Thoracic aorta (tissue), 2 donors: ENCODE measurements at regions not wholly inside any gene's neighbourhood (a gene's known extent, or its start where the extent isn't known, plus 50 kb on each side); places are given as distances from the start of the nearest gene placed in this dataset.

Experiments
- ATAC-seq: fragments of 150-250 bp; one replicate; pipeline ENCODE4 v1.8.0; 2017; ENCODE audit warnings: low read depth; ENCODE audit not compliant: insufficient number of reproducible peaks, low FRiP score
- DNase-seq: peaks from one replicate; pipeline ENCODE4 v3.0.0-alpha.2; 2020; ENCODE audit warnings: low spot score
- H3K27ac ChIP-seq, 2 donors: fragments of 200-600 bp; sonication (generic); 1 replicate in 1 of 2; 2 replicates in 1 of 2; pipeline ENCODE4 v1.5.1; 2016; ENCODE audit warnings: mild to moderate bottlenecking in 2 of 2, moderate library complexity in 2 of 2
- H3K27me3 ChIP-seq: fragments of 200-600 bp; sonication (generic); replicated peaks from 2 replicates; pipeline ENCODE4 v1.6.0; 2016; ENCODE audit warnings: mild to moderate bottlenecking; ENCODE audit not compliant: insufficient read depth
- H3K36me3 ChIP-seq: fragments of 200-600 bp; sonication (generic); one replicate; pipeline ENCODE4 v1.5.1; 2016
- H3K4me1 ChIP-seq, 2 donors: fragments of 200-600 bp; sonication (generic); 1 replicate in 1 of 2; 2 replicates in 1 of 2; pipeline versions ENCODE4 v1.5.1 to v1.6.0; 2016; ENCODE audit warnings: low read depth in 2 of 2, mild to moderate bottlenecking in 1 of 2; ENCODE audit not compliant: control insufficient read depth in 1 of 2
- H3K4me3 ChIP-seq: fragments of 200-600 bp; sonication (generic); 2 replicates; pipeline ENCODE4 v1.5.1; 2016; ENCODE audit warnings: mild to moderate bottlenecking
- H3K9me3 ChIP-seq: fragments of 200-600 bp; sonication (generic); 2 replicates; pipeline ENCODE4 v1.5.1; 2016
- TF ChIP-seq, protein P1 (sequence below): fragments of 200-600 bp; sonication (generic); IDR thresholded peaks from one replicate; pipeline ENCODE4 v1.5.1; 2019; ENCODE audit warnings: antibody characterized with exemption

DNA sequence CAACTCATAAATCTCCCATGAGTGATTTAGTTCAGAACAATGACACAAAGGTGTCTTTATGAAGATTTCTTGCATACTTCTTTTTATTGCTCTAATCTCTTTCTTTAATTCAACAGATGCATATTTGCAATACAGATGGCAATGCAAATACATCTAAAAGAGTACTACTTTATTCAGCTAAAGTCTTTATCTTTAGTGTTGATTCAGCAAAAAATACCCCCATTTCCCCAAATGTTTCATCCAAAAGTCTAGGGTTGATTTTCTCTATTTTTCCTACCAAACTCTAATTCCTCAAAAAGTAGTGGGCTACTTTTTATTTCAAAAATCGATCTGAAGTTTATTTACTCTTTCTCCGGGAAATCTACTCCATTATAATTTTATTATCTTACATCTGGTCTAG, 1055.2 kb downstream of the STIM2 start:
- DNase-seq, result no peak
- H3K4me3 ChIP-seq, result no peak overlapping the region
- no peaks in the 10 kb centered on the region for H3K4me1 ChIP-seq
- TF ChIP-seq, protein P1, sequence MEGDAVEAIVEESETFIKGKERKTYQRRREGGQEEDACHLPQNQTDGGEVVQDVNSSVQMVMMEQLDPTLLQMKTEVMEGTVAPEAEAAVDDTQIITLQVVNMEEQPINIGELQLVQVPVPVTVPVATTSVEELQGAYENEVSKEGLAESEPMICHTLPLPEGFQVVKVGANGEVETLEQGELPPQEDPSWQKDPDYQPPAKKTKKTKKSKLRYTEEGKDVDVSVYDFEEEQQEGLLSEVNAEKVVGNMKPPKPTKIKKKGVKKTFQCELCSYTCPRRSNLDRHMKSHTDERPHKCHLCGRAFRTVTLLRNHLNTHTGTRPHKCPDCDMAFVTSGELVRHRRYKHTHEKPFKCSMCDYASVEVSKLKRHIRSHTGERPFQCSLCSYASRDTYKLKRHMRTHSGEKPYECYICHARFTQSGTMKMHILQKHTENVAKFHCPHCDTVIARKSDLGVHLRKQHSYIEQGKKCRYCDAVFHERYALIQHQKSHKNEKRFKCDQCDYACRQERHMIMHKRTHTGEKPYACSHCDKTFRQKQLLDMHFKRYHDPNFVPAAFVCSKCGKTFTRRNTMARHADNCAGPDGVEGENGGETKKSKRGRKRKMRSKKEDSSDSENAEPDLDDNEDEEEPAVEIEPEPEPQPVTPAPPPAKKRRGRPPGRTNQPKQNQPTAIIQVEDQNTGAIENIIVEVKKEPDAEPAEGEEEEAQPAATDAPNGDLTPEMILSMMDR, result no peak
- no peak overlapping the region for H3K27ac ChIP-seq
- no peak for ATAC-seq
- H3K9me3 ChIP-seq, result no peaks in the 10 kb centered on the region
- H3K27me3 ChIP-seq, result no peaks in the 10 kb centered on the region
- no peaks in the 10 kb centered on the region for H3K36me3 ChIP-seq

DNA sequence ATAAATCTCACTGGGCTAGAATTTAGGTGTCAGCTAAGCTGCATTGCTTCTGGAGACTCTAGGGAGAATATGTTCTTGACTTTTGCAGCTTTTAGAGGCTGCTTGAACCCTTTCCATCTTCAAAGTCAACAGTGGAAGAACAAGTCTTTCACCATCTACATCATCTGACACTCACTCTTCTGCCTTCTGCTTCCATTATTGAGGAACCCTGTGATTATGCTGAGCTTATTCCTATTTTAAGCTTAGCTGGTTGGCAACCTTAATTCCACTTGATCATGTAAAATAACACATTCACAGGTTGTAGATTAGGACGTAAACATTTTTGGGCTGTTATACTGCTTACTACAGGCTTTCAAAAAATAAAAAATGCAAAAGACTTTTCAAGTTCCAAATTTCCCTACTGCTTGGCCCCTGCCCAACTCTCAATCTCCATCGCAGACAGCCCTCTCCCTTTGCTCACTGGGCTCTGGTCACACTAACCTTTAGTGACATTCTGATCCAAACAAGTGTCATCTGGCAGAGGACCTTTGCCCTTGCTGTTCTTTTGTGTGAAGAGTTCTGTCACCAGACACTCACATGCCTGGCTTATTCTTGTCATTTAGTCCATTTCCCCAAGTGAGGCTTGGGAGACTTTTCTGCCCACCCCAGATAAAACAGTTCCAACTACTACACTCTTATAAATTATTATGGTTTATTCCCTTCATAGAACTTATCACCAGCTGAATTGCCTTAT, 1056.0 kb downstream of the STIM2 start:
- Histone ChIP-seq H3K27ac (no peak overlapping the region), H3K36me3 (no peaks in the 10 kb centered on the region), H3K9me3 (no peaks in the 10 kb centered on the region), H3K4me3 (no peak overlapping the region), H3K27me3 (no peaks in the 10 kb centered on the region), H3K4me1 (no peaks in the 10 kb centered on the region)
- DNase-seq, result no peak
- TF ChIP-seq, protein P1, result no peak
- no peak for ATAC-seq

DNA sequence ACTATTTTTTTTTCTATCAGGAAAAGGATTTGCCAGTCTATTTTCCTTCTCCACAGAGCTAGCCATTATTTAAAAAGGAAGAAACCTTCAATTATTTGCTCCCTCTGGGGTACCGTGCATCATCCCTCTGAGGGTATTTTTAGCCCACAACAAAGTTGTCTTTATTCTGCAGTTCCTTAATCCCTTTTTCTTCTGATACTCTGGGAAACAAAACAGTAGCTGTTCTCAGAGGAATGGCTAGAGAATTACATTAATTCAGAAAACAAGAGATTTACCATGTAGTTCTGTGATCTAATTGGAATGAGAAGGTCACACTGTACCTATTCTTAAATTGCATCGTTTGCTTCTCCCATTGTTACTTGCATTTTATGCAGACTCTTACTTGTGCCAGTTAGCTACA, 1056.7 kb downstream of the STIM2 start:
- no peaks in the 10 kb centered on the region for H3K9me3 ChIP-seq
- H3K27ac ChIP-seq, result no peak overlapping the region
- ATAC-seq (no peak), DNase-seq (no peak)
- H3K36me3 ChIP-seq, result no peaks in the 10 kb centered on the region
- no peak overlapping the region for H3K4me3 ChIP-seq
- no peaks in the 10 kb centered on the region for H3K4me1 ChIP-seq
- TF ChIP-seq, protein P1, result no peak
- H3K27me3 ChIP-seq, result no peaks in the 10 kb centered on the region

DNA sequence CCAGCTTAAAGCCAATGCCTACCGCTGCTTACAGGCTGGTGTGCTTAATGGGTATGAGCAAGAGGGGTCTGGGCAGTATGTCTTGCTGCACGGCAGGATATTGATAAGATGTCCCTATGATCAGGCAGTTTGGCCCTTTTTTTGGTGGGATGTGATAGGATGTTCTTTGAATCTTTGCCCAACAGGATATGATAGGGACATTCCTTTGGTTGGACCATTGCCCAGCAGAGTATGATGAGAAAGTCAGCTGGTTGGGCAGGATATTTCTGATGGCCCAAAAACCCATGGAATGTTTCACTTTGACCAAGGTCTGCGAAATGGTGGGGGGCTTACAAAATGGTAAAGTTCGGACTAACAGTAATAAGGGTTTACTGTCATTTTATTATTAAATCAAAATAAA, 1060.6 kb downstream of the STIM2 start:
- Histone ChIP-seq H3K9me3 (no peaks in the 10 kb centered on the region), H3K4me3 (no peak overlapping the region), H3K27ac (no peak overlapping the region), H3K36me3 (no peaks in the 10 kb centered on the region), H3K4me1 (no peaks in the 10 kb centered on the region), H3K27me3 (no peaks in the 10 kb centered on the region)
- DNase-seq (no peak), ATAC-seq (no peak)
- TF ChIP-seq, protein P1, result no peak

DNA sequence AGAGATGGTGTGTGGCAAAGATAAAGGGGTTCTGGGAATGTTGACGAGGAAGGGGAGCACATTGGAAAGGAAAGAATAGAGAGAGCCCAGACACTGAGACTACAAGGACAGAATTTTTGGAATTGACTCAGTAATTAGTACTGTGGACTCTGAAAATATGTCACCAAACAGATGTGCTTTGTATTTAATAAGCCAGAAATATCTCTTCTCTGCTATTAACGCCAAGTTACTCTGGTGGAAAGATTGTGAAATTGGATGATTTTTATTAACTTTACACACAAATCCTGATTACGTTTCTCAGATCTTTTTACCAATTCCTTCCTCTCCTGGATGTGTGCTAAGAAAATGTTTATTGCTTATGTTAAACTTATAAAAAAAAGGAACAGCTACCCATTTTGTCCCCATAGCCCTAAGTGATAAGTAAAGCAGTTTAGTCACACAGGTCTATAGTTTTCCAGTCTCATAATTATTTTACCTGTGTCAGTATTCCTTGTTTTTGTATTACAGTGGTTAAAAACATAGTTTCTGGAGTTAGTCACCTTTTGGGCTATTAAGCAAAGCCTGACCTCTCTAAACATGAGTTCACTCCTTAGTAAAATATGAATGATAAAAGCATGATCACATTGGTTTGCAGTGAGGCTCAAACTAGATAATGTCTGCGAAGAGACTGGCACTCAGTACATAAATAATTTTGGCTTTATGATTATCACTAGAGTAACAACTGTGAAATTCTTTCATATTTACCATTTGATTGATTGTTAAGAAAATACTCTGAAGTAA, 1068.3 kb downstream of the STIM2 start:
- Histone ChIP-seq H3K9me3 (no peaks in the 10 kb centered on the region), H3K36me3 (no peaks in the 10 kb centered on the region), H3K27me3 (no peaks in the 10 kb centered on the region), H3K4me3 (no peak overlapping the region), H3K27ac (no peak overlapping the region), H3K4me1 (no peaks in the 10 kb centered on the region)
- ATAC-seq (no peak), DNase-seq (no peak)
- TF ChIP-seq, protein P1, result no peak
